Peyer's patch (tissue), 4 donors: ENCODE measurements at regions not wholly inside any gene's neighbourhood (a gene's known extent, or its start where the extent isn't known, plus 50 kb on each side); places are given as distances from the start of the nearest gene placed in this dataset.

ENCODE experiments used
- DNase-seq, 3 donors: peaks; one replicate each; pipeline ENCODE4 v3.0.0-alpha.2; 2017 to 2019
- H3K27ac ChIP-seq, 4 donors: fragments of 200-600 bp; sonication (generic); one replicate each; pipeline ENCODE4 v1.5.1; 2016 to 2019
- H3K27me3 ChIP-seq, 2 donors: fragments of 200-600 bp; sonication (generic); one replicate each; pipeline ENCODE4 v1.5.1; 2019
- H3K36me3 ChIP-seq, 3 donors: fragments of 200-600 bp; sonication (generic); one replicate each; pipeline ENCODE4 v1.5.1; 2016 to 2019
- H3K4me1 ChIP-seq, 4 donors: fragments of 200-600 bp; sonication (generic); one replicate each; pipeline ENCODE4 v1.5.1; 2016 to 2019
- H3K4me3 ChIP-seq, 4 donors: fragments of 200-600 bp; sonication (generic); 1 replicate in 3 of 4; 2 replicates in 1 of 4; pipeline ENCODE4 v1.5.1; 2016 to 2019; ENCODE audit warnings: mild to moderate bottlenecking in 1 of 4
- H3K9me3 ChIP-seq, 4 donors: fragments of 200-600 bp; sonication (generic); one replicate each; pipeline ENCODE4 v1.5.1; 2016 to 2019; ENCODE audit warnings: mild to moderate bottlenecking in 1 of 4
- CTCF ChIP-seq, 6 experiments: fragments of 450-650 bp in 4 of 6; fragments of 200-600 bp in 2 of 6; sonication (generic) in 1 of 6; IDR thresholded peaks; one replicate each; pipeline ENCODE4 v1.5.1; 2017 to 2019; ENCODE audit warnings: antibody characterized with exemption in 6 of 6, mild to moderate bottlenecking in 3 of 6, moderate library complexity in 1 of 6
- POLR2A ChIP-seq, 2 donors: fragments of 450-650 bp; IDR thresholded peaks; one replicate each; pipeline ENCODE4 v1.5.1; 2017; ENCODE audit warnings: antibody characterized with exemption in 2 of 2, mild to moderate bottlenecking in 2 of 2, moderate library complexity in 2 of 2

- Histone ChIP-seq H3K27me3 (no peaks in the 10 kb centered on the region), H3K36me3 (no peaks in the 10 kb centered on the region), H3K4me3 (no peak overlapping the region), H3K27ac (no peak overlapping the region), H3K9me3 (no peaks in the 10 kb centered on the region), H3K4me1 (no peaks in the 10 kb centered on the region)
- DNase-seq: no peak
- no peak for TF ChIP-seq CTCF (IDR thresholded peaks at IDR 0.05)
- TF ChIP-seq POLR2A (IDR thresholded peaks at IDR 0.05): no peak
Observed at GRCh38 chr7:88399696-88400240, 93.1 kb upstream of the STEAP4 start.

DNA sequence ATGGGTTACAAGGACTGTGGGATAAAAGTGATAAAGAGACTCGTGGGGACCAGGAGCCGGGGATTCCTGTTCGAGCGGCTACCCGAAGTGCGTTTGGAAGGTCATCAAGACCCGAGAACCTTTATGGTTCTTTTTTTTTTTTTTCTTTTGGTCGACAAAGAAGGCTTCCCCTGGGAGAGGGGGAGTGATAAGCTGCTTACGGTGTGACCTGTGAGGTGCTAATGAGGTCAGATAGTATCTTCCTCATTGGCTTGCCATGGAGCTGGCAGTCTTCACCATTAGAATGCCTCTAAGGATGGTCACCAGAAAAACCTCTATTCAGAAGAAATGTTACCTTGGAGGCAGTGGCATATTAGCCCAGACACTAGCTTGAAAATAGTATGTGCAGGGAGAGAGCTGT, 92.3 kb upstream of the STEAP4 start:
- Histone ChIP-seq H3K9me3 (no peaks in the 10 kb centered on the region), H3K27ac (no peak overlapping the region), H3K4me1 (no peaks in the 10 kb centered on the region), H3K36me3 (no peaks in the 10 kb centered on the region), H3K4me3 (no peak overlapping the region), H3K27me3 (no peaks in the 10 kb centered on the region)
- TF ChIP-seq CTCF (IDR thresholded peaks at IDR 0.05) (no peak), POLR2A (IDR thresholded peaks at IDR 0.05) (no peak)
- no peak for DNase-seq

DNA sequence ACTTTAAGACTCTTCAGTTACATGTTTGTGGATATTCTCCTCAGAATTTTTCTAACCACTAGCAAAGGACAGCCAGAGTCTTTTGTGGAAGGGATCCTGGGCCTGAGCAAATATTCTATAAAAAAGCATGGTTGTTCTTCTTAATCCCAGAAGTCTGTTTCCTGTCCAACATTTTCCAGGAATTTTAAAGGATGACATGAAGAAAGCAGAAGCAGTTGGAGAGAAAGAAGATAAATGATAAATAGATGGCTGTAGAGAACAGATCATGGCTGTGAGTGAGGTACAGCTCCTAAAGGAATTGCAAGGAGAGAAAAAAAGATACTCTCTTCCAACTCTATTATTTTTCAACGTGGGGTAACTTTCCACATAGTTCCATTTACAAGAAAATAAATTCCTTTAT, 91.8 kb upstream of the STEAP4 start:
- Histone ChIP-seq H3K36me3 (no peaks in the 10 kb centered on the region), H3K4me3 (no peak overlapping the region), H3K9me3 (no peaks in the 10 kb centered on the region), H3K27me3 (no peaks in the 10 kb centered on the region), H3K27ac (no peak overlapping the region), H3K4me1 (no peaks in the 10 kb centered on the region)
- no peak for TF ChIP-seq CTCF (IDR thresholded peaks at IDR 0.05)
- TF ChIP-seq POLR2A (IDR thresholded peaks at IDR 0.05): no peak
- DNase-seq: no peak

DNA sequence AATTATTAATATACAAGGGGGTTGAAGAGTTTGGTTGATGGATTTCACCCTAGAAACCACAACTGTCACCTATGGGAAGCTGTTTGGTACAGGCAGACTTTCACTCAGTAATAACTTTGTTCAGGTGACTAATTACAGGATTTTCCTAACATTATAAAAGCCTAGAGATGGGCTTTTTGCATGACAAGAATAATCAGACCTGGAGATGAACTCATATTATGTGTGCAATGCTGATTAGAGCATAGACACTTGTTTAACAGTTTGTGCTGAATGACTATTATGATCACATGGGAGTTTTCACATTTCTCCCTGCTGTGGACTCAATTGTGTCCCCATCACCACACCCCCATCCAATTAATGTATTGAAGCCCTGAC, 90.2 kb upstream of the STEAP4 start:
- H3K27ac ChIP-seq: no peak overlapping the region
- H3K9me3 ChIP-seq: no peaks in the 10 kb centered on the region
- TF ChIP-seq CTCF (IDR thresholded peaks at IDR 0.05) (no peak), POLR2A (IDR thresholded peaks at IDR 0.05) (no peak)
- H3K4me1 ChIP-seq: no peaks in the 10 kb centered on the region
- DNase-seq: no peak
- no peaks in the 10 kb centered on the region for H3K27me3 ChIP-seq
- H3K4me3 ChIP-seq: no peak overlapping the region
- H3K36me3 ChIP-seq: no peaks in the 10 kb centered on the region

GRCh38 chr7:88396295-88396947, 89.7 kb upstream of the STEAP4 start:
- Histone ChIP-seq H3K9me3 (no peaks in the 10 kb centered on the region), H3K4me1 (no peaks in the 10 kb centered on the region), H3K4me3 (no peak overlapping the region), H3K27me3 (no peaks in the 10 kb centered on the region), H3K27ac (no peak overlapping the region), H3K36me3 (no peaks in the 10 kb centered on the region)
- DNase-seq: no peak
- no peak for TF ChIP-seq POLR2A (IDR thresholded peaks at IDR 0.05)
- TF ChIP-seq CTCF (IDR thresholded peaks at IDR 0.05): no peak

GRCh38 chr7:88395715-88396114, 89.0 kb upstream of the STEAP4 start:
- H3K36me3 ChIP-seq: no peaks in the 10 kb centered on the region
- H3K9me3 ChIP-seq: no peaks in the 10 kb centered on the region
- DNase-seq: no peak
- no peaks in the 10 kb centered on the region for H3K27me3 ChIP-seq
- TF ChIP-seq POLR2A (IDR thresholded peaks at IDR 0.05) (no peak), CTCF (IDR thresholded peaks at IDR 0.05) (no peak)
- no peaks in the 10 kb centered on the region for H3K4me1 ChIP-seq
- no peak overlapping the region for H3K27ac ChIP-seq
- no peak overlapping the region for H3K4me3 ChIP-seq
